Effector memory CD8-positive, alpha-beta T cell (primary cell): ENCODE measurements at regions not wholly inside any gene's neighbourhood (a gene's known extent, or its start where the extent isn't known, plus 50 kb on each side); places are given as distances from the start of the nearest gene placed in this dataset.
"Not testable (repeated sequence)": the region's sequence is repeated elsewhere in the genome, so short reads cannot be mapped to it uniquely, and the experiment has no call there.

Experiments
- ATAC-seq: fragments of 150-1000 bp; cut with Tn5 transposase; replicated peaks from 2 replicates; pipeline ENCODE4 v1.10.0; 2021; ENCODE audit warnings: mild to moderate bottlenecking, moderate library complexity
- DNase-seq, 3 experiments: peaks; one replicate each; pipeline ENCODE4 v3.0.0; 2021
- H3K27ac Mint-ChIP-seq, 2 donors: one replicate each; pipeline ENCODE4 v1.8.0; 2022; ENCODE audit warnings: mild to moderate bottlenecking in 2 of 2, mixed read lengths in 2 of 2, moderate library complexity in 2 of 2
- H3K27me3 Mint-ChIP-seq, 2 donors: one replicate each; pipeline ENCODE4 v1.8.0; 2022; ENCODE audit warnings: mixed read lengths in 2 of 2
- H3K36me3 Mint-ChIP-seq: one replicate; pipeline ENCODE4 v1.8.0; 2022; ENCODE audit warnings: mild to moderate bottlenecking, moderate library complexity, mixed read lengths; ENCODE audit not compliant: insufficient read depth
- H3K4me1 Mint-ChIP-seq, 2 donors: one replicate each; pipeline ENCODE4 v1.8.0; 2022; ENCODE audit warnings: low read depth in 2 of 2, mixed read lengths in 2 of 2
- H3K4me3 Mint-ChIP-seq, 2 donors: one replicate each; pipeline ENCODE4 v1.8.0; 2022; ENCODE audit warnings: mild to moderate bottlenecking in 2 of 2, mixed read lengths in 2 of 2, moderate library complexity in 2 of 2
- H3K9me3 Mint-ChIP-seq, 2 donors: one replicate each; pipeline ENCODE4 v1.8.0; 2022; ENCODE audit warnings: mixed read lengths in 2 of 2

DNA sequence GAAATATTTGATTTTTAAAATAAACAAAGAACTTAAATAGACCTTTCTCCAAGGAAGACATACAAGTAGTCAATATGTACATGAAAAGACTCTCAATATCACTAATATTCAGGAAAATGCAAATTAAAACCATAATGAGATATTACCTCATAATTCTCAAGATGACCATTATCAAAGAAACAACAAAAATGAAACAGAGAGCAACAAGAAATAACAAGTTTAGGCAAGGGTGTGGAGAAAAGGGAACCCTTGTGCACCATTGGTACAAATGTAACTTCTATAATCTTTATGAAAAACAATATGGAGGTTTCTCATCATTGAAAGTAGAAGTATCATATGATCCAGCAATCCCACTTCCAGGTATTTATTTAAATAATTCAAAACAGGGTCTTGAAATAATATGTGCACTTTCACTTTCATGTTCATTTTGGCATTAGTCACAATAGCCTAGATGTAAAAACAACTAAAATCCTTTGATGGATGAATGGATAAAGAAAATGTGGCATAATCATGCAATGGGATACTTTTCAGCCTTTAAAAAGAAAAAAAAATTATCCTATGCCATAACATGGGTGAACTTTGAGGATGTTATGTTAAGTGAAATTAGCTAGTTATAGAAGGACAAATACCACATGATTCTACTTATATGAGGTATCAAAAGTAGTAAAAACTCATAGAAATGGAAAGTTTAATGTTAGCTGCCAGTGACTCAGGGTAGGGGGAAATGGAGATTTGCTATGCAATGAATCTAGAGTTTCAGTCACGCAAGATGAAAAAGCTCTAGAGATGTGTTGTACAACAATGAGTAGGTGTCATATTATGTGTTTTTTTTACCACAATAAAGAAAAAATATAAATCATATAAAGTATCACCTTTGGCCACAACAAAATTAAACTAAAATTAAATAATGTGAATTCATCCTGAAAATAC is 114.5 kb upstream of the LYPLAL1 start:
- Mint-ChIP-seq H3K36me3 (no peaks in the 10 kb centered on the region), H3K4me1 (no peaks in the 10 kb centered on the region), H3K27me3 (no peaks in the 10 kb centered on the region), H3K27ac (no peak overlapping the region), H3K9me3 (peaks cover 2 to 6% of the 10 kb centered on the region in 2 donors), H3K4me3 (no peak overlapping the region)
- DNase-seq: no peak
- ATAC-seq: no peak

DNA sequence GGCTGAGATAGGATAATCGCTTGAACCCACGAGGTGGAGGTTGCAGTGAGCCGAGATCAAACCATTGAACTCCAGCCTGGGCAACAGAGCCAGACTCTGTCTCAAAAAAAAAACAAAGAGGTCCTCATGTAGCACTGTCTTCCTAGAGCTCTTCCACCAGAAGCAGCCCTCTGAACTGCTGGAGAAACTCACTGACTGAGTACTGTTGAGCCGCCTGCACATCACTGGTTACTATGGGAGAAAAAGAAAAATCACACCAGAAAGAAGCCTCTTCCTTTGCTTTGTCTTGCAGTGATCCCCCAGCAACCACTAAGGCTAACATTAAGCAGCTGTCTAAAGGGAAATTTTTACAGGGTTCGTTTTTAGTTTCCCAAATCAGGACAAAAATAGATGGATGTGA is 112.9 kb upstream of the LYPLAL1 start:
- Mint-ChIP-seq H3K9me3 (peaks cover 2 to 6% of the 10 kb centered on the region in 2 donors), H3K27me3 (no peaks in the 10 kb centered on the region), H3K4me1 (no peaks in the 10 kb centered on the region), H3K4me3 (no peak overlapping the region), H3K36me3 (no peaks in the 10 kb centered on the region), H3K27ac (no peak overlapping the region)
- ATAC-seq: no peak
- DNase-seq: no peak

DNA sequence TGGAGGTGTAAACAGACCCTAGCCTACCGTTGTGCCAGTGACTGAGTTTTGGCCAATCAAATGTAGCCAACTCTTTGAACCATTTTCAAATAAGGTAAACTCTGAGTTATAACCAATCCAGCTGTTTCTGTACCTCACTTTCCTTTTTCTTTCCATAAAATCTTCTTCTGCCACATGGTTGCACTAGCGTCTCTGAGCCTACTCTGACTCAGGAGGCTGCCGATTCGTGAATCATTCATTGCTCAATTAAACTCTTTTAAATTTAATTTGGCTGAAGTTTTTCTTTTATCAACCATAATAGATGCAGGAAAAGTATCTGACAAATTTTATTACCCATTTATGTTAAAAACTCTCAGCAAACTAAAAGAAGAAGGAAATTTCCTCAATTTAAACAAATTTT is 111.5 kb upstream of the LYPLAL1 start:
- H3K4me1 Mint-ChIP-seq: no peaks in the 10 kb centered on the region
- H3K4me3 Mint-ChIP-seq: no peak overlapping the region
- H3K36me3 Mint-ChIP-seq: no peaks in the 10 kb centered on the region
- ATAC-seq (no peak), DNase-seq (no peak)
- peaks cover 2 to 6% of the 10 kb centered on the region in 2 donors for H3K9me3 Mint-ChIP-seq
- no peaks in the 10 kb centered on the region for H3K27me3 Mint-ChIP-seq
- H3K27ac Mint-ChIP-seq: no peak overlapping the region

DNA sequence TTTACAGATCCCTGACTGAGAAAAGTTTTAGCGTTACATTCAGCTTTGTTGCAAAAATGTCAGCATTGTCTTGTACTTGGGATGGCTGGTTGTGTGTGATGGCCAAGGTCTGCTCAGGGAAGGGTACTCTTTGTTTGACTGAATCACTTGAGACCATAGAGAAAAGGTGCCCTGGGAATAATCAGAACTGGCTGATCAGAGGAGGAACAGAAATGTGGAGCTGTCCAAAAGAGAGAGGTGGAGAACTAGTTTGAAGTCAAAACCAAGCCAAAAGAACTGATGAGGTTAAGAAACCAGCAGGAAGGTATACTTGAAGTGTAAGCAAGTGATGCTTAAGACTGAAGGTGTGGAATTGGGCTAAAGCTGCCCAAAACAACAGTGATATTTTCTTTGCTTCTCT is 107.6 kb upstream of the LYPLAL1 start:
- no peak for DNase-seq
- Mint-ChIP-seq H3K27me3 (no peaks in the 10 kb centered on the region), H3K27ac (no peak overlapping the region), H3K9me3 (peaks cover 7 to 8% of the 10 kb centered on the region in 2 donors), H3K4me1 (no peaks in the 10 kb centered on the region), H3K36me3 (no peaks in the 10 kb centered on the region), H3K4me3 (no peak overlapping the region)
- no peak for ATAC-seq

DNA sequence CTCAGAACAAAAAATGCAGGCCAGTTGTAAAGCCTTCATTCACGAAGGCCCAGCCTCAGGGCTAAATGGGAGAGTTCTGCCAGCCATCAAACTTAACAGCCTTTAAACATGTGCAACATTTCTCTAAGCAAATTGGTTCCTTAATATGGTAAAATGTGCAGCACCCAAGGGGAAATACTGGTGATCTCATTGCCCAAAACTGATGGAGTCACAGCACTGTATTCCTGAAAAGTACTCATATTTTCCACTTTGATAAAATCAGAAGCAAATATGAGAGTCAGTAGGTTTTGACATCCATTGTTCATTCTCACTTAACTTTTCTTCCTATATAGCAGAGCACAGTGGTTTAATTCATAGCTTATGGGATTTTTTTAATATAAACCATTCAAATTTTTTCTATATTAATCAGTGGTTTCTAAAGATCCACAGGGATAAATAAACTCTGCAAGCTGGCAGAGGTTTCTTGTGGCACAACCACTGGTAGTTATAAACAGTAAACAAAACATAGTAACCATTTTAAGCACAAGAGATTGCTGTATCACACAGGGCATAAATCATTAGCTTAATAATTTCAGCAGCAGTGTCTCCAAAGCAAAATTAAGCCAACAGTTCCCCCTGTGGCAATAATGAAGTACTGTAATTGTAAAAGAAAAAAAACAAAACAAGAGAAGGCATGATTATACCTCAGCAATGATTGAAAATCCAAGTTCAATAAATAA is 106.9 kb upstream of the LYPLAL1 start:
- Mint-ChIP-seq H3K27me3 (no peaks in the 10 kb centered on the region), H3K9me3 (peaks cover 7 to 8% of the 10 kb centered on the region in 2 donors), H3K4me3 (no peak overlapping the region), H3K36me3 (no peaks in the 10 kb centered on the region), H3K4me1 (no peaks in the 10 kb centered on the region), H3K27ac (no peak overlapping the region)
- ATAC-seq (no peak), DNase-seq (no peak)

DNA sequence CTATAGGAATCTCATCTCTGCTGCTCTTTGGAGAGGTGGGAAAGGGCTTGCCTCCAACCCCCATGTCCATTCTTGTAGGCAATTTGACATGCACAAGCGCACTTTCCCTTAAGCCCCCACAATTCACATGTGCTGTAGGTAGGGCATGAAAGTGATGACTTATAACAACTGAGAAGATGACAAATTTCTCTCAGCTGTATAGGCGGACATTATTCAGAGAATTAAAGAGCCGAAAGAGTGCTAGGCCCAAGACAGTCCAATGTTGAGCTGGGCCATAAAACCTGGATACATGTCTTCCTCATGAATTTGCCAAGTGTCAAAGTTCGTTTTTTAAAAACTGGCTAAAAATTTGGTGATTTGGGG is 106.3 kb upstream of the LYPLAL1 start:
- no peak overlapping the region for H3K27ac Mint-ChIP-seq
- DNase-seq: no peak
- peaks cover 7 to 8% of the 10 kb centered on the region in 2 donors for H3K9me3 Mint-ChIP-seq
- H3K27me3 Mint-ChIP-seq: no peaks in the 10 kb centered on the region
- no peaks in the 10 kb centered on the region for H3K36me3 Mint-ChIP-seq
- no peaks in the 10 kb centered on the region for H3K4me1 Mint-ChIP-seq
- H3K4me3 Mint-ChIP-seq: no peak overlapping the region
- ATAC-seq: no peak

DNA sequence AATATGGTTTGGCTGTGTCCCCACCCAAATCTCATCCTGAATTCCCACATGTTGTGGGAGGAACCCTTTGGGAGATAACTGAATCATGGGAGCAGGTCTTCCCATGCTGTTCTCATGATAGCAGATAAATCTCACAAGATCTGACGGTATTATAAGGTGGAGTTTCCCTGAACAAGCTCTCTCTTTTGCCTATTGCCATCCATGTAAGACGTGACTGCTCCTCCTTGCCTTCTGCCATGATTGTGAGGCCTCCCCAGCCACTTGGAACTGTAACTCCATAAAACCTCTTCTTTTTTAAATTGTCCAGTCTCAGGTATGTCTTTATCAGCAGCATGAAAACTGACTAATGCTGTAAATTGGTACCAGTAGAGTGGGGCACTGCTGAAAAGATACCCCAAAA is 103.3 kb upstream of the LYPLAL1 start:
- H3K9me3 Mint-ChIP-seq, H3K4me3 Mint-ChIP-seq, ATAC-seq, DNase-seq, H3K27me3 Mint-ChIP-seq, H3K27ac Mint-ChIP-seq, H3K4me1 Mint-ChIP-seq, H3K36me3 Mint-ChIP-seq: not testable (repeated sequence)

DNA sequence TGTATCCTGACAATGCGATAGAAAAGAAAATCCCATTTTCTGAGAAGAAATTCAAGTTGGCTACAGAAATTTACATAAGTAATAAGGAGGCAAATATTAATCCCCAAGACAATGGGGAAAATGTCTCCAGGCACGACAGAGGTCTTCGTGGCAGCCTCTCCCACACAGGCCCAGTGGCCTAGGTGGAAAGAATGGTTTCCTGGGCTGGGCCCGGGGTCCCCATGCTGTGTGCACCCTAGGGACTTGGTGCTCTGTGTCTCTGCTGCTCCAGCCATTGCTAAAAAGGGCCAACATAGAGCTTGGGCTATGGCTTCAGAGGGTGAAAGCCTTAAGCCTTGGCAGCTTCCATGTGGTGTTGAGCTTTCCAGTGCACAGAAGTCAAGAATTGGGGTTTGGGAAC is 102.5 kb upstream of the LYPLAL1 start:
- Mint-ChIP-seq H3K27me3 (no peaks in the 10 kb centered on the region), H3K4me1 (no peaks in the 10 kb centered on the region), H3K27ac (no peak overlapping the region), H3K9me3 (peaks cover 6 to 8% of the 10 kb centered on the region in 2 donors), H3K4me3 (no peak overlapping the region), H3K36me3 (no peaks in the 10 kb centered on the region)
- DNase-seq (no peak), ATAC-seq (no peak)

DNA sequence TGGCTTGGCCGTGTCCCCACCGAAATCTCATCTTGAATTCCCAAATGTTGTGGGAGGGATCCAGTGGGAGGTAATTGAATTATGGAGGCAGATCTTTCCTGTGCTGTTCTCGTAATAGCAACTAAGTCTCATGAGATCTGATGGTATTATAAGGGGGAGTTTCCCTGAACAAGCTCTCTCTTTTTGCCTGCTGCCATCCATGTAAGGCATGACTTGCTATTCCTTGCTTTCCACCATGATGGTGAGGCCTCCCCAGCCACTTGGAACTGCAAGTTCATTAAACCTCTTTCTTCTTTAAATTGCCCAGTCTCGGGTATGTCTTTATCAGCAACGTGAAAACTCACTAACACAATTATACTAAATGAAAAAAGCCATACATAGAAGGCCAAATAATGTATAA is 101.3 kb upstream of the LYPLAL1 start:
- no peaks in the 10 kb centered on the region for H3K36me3 Mint-ChIP-seq
- ATAC-seq (no peak), DNase-seq (no peak)
- H3K9me3 Mint-ChIP-seq: peaks cover 6 to 8% of the 10 kb centered on the region in 2 donors
- H3K27ac Mint-ChIP-seq: no peak overlapping the region
- H3K27me3 Mint-ChIP-seq: no peaks in the 10 kb centered on the region
- H3K4me3 Mint-ChIP-seq: no peak overlapping the region
- no peaks in the 10 kb centered on the region for H3K4me1 Mint-ChIP-seq

DNA sequence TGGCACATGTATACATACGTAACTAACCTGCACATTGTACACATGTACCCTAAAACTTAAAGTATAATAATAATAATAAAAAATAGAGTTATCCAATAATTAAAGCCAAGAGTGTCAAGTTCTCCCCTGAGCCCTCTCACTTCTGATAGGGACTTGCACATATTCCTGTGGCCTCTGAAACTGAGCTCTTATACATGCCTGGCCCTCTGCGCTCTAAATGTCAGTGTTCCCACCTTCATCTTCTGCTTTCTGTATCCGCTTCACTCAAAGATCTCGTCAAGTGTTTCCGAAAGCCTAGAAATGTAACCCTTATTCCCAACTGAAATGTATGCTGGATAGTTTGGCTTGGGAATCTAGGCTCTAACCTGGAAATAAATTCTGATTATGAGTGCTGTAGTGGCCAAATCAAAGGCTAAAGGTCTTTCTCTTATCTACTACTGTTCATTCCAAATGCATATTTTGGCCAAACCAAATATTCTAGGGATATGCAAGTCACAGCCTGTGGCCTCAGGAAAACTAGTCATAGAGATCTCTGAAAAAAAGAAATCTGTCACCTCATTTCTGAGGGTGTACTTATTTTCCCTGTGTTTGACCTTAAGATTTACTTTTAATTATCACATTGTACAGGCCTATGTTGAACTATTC is 99.5 kb upstream of the LYPLAL1 start:
- Mint-ChIP-seq H3K9me3 (peaks cover 6 to 9% of the 10 kb centered on the region in 2 donors), H3K4me3 (no peak overlapping the region), H3K27ac (no peak overlapping the region), H3K4me1 (no peaks in the 10 kb centered on the region), H3K36me3 (no peaks in the 10 kb centered on the region), H3K27me3 (no peaks in the 10 kb centered on the region)
- no peak for DNase-seq
- no peak for ATAC-seq

DNA sequence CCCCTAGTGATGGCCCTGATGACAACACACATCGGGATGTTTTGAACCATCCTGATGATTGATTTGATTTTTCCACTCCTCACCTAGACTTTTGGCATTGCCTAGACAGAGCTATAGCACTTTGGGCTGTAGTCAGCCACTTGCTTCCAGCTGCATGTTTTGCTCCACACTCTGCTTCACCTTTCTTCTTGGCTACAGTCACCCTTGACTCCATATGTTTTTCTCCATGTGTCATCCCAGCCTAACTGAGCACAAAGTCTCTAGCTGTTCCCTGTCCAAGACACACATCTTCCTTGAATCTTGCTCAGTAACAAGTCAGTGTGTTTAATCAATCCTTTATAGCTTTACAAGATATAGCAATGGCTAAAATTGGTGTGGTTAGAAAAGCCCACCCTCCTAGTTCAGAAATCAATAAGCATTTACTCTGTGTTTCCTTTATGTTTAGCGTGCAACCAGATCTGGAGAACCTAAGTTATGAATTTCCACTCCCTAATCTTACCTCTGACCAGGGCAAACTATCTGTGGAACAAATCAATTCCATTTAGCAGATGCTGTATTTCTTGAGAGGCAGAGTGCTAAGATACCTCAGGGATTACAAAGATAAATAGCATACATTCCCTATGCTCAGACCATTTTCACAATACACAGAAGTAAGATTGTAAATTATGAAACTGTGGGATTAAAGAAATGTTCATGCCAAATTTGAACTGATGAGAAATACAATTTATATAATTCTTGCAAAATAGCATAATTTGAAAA is 98.4 kb upstream of the LYPLAL1 start:
- Mint-ChIP-seq H3K27ac (no peak overlapping the region), H3K4me1 (no peaks in the 10 kb centered on the region), H3K4me3 (no peak overlapping the region), H3K36me3 (no peaks in the 10 kb centered on the region), H3K27me3 (no peaks in the 10 kb centered on the region), H3K9me3 (peaks cover 6 to 16% of the 10 kb centered on the region in 2 donors)
- ATAC-seq: no peak
- no peak for DNase-seq

DNA sequence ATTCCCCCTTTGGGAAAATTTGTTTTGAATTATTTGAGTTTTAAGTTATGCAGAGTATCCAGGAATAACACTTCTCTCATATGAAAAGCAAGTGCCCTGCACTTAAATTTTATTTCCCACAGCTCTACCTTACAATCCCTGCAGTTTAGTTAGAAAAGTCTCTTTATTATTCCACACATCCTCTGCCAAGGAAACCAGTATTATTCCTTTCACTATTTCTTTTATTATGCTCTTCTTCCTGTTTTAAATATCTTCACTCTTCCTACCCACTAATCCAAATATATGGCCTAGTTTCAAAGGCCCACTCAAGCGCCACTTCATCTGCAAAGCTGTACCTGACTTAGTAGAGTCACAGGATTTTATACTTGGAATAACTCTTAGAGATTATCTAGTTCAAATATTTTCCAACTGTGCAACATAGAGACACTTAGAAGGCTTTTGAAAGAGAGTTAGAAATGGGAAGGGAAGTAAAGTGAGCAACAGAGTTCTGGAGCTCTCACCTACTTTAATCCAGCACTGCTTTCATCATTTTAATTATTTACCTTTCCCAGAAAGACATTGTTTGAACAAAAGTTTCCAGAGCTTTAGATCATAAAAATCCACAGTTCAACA is 97.2 kb upstream of the LYPLAL1 start:
- DNase-seq (no peak), ATAC-seq (no peak)
- Mint-ChIP-seq H3K27me3 (no peaks in the 10 kb centered on the region), H3K4me3 (no peak overlapping the region), H3K36me3 (no peaks in the 10 kb centered on the region), H3K27ac (no peak overlapping the region), H3K9me3 (peaks cover 0 to 8% of the 10 kb centered on the region in 2 donors), H3K4me1 (no peaks in the 10 kb centered on the region)

DNA sequence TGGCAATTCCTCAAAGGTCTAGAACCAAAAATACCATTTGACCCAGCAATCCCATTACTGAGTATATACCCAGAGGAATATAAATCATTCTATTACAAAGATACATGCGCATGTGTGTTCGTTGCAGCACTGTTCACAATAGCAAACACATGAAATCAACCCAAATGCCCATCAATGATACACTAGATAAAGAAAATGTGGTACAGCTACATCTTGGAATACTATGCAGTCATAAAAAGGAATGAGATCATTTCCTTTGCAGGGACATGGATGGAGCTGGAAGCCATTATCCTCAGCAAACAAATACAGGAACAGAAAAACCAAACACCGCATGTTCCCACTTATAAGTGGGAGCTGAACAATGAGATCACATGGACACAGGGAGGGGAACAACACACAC is 95.9 kb upstream of the LYPLAL1 start:
- H3K27ac Mint-ChIP-seq, H3K4me1 Mint-ChIP-seq, DNase-seq, H3K36me3 Mint-ChIP-seq, ATAC-seq, H3K27me3 Mint-ChIP-seq, H3K4me3 Mint-ChIP-seq, H3K9me3 Mint-ChIP-seq: not testable (repeated sequence)
